Anterior cingulate cortex (tissue), 58 donors: ENCODE measurements at regions not wholly inside any gene's neighbourhood (a gene's known extent, or its start where the extent isn't known, plus 50 kb on each side); places are given as distances from the start of the nearest gene placed in this dataset.

Source experiments
- DNase-seq, 58 donors: peaks; one replicate each; lab custom pipeline; 2025; lab: John Stamatoyannopoulos, UW

GRCh38 chr3:106018102-106018501 lies 149.3 kb upstream of the CBLB start:
- no peak for DNase-seq

GRCh38 chr3:106018929-106019550 lies 150.2 kb upstream of the CBLB start:
- no peak for DNase-seq

GRCh38 chr3:106022913-106023312 lies 154.1 kb upstream of the CBLB start:
- no peak for DNase-seq

DNA sequence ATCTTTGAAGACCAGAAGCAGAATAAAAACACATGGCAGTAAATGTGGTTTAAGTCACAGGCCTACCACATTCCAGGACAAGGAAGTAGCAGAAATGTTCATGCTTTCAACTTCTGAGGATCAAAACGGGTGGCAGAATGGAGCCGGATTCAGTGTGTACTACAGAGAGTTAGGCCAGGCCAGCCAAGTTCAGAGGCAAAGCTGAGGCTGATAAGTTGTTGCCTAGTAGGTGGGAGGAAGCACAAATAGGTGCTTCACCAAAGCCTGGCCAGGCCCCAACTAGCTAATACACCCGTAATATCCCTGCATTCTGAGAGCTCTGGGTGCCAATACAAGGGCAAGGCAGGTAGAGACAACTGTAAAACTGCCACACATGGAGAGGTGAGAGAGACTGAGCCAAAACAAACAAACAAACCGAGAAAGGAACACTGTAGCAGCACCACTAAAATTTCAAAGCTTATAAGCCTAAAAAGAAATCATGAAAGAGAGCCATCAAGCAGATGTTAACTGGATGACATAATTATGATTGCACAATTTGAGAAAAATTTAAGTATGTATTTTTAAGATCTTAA lies 156.4 kb upstream of the CBLB start:
- DNase-seq, result no peak

DNA sequence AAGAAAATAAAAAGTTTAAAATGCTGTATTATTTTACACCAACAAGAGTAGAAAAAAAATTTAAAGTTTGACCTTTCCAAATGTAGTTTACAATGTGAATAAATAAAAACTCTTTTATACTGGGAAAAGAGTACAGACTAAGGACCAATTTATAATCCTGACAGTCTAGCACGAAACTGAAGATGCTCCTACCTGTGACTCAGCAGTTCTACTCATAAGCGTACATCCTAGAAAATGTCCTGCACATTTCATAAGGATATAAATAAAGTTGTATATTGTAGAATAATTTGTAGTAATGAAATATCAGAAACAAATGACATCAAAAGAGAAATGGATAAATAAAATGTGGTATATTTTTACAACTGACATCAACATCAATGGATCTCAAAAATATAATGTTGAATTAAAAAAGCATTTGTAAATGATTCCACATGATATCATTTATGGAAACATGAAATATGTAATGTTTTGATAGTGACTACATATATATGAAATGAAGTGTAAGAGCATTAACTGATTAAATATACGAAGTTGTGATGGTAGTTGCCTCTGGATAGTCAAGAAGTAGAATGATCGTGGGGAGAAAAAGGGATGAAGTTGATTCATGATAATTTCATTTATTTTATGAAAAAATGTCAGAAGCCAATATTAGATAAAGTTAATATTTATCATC lies 161.3 kb upstream of the CBLB start:
- DNase-seq, result no peak

DNA sequence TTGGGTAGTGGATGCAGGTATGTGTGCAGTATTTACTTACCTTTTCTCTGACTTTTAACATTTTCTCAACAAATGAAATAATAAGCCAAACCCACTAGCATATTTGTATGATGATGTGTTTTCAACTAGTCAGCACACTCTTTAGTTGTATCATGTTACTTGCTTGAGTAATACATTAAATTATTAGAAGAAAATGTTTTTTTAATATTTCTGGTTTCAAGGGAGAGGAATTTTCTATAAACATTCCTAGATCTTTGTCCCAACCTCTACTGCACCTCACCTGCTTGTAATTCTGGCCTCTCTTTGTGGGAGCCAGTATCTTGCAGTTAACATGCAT lies 161.8 kb upstream of the CBLB start:
- DNase-seq, result no peak

- no peak for DNase-seq
These were observed 163.7 kb upstream of the CBLB start for GRCh38 chr3:106032479-106032878.

DNA sequence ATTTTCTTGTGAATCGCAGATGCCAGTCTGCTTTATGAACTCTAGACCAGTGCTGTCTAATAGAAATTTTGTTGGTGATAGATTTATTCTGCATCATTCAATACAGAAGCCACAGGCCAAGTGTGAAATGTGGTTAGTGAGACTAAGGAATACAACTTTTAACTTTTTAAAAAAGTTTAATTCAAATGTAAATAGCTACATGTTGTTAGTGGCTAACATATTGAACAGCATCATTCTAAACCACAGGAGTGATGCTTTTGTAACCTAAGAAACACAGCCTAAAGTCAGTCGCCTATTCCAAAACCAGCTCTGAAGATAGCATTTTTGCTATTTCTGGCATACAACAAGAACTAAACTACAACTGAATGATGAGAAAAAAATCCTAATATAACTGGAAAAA lies 164.8 kb upstream of the CBLB start:
- DNase-seq, result no peak

DNA sequence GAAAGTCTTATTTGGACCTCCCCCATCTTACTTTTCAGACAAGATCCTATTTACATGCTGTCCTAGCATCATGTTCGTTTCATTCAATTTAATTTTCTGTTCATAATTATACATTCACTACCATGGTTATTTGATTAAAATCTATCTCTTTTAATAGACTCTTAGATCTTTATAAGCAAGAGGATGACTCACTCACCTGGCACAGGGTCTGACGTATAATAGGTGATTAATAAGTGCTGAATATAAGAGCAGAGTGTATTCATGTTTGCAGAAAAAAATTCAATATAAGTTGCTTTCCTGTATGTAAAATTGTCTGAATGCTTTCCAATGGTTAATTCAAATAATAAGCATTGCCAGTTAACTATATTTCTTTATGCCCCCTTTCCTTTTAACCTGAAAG lies 165.5 kb upstream of the CBLB start:
- no peak for DNase-seq

GRCh38 chr3:106035619-106036018 lies 166.8 kb upstream of the CBLB start:
- DNase-seq, result no peak

GRCh38 chr3:106036696-106037095 lies 167.9 kb upstream of the CBLB start:
- no peak for DNase-seq

DNA sequence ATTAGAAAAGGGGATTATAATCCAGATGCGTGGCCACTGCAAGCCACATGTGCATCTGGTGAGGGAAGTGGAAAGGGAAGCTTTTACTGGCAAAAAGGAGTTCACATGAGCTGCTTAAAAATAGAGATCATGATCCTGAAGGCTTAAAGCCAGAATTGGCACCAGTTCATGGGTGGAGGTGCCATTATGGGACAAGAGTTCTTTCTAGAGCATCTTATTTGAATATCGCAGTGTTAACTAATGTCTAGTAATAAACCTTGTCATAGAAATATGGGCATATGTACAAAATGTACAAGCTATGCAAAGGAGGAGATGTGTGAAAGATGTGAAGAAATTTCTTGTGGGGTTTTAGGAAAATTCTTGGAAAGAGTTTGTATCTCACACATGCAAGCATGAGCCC lies 178.4 kb upstream of the CBLB start:
- no peak for DNase-seq

- DNase-seq, result no peak
These were observed 180.2 kb upstream of the CBLB start for GRCh38 chr3:106048946-106049481.

GRCh38 chr3:106049821-106050220 lies 181.0 kb upstream of the CBLB start:
- DNase-seq, result no peak

GRCh38 chr3:106056931-106057330 lies 188.1 kb upstream of the CBLB start:
- DNase-seq, result no peak

DNA sequence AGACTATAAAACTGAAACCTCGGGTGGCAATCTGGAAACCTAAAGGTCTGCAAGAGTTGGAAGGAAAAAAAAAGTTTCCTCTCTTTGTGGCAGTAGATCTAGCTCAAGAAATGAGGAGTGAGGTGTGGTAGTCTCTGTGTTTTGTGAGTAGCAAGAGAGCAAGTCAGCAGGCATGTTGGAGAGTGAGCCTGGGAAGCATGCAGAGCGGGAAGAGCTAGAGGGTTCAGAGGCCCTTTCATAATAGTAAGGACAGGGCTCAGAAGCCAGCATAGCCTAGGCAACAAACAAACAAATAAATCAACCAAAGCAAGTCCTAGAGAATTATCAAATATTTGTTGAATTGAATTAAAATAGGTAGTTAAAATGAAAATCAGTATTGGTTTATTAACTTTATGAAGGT lies 189.7 kb upstream of the CBLB start:
- DNase-seq, result no peak

DNA sequence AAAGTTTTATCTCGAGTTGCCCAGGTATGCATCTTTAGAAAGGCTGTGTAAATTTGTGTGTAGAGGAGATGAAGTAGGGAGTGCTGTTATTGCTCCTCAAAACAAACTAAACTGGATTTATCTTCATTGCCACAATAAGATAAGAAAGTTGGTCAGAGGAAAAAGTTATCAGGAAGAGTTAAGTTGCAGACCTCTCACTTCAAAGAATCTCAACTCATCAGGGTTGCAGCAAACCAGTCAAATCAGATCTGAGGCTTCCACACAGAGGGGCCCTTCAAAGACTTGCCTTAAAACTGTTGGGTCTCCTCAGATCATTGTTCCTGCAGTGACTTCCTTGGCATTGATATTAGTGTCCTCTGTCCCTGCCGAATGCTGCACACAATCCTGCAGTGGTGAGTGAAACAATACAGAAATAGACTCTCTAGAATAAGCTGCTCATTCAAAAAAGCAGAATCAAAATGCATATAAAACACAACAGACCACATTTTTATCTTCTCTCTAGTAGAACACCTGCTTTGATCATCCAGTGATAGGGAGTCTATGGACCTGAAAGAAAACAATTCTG lies 191.2 kb upstream of the CBLB start:
- no peak for DNase-seq

DNA sequence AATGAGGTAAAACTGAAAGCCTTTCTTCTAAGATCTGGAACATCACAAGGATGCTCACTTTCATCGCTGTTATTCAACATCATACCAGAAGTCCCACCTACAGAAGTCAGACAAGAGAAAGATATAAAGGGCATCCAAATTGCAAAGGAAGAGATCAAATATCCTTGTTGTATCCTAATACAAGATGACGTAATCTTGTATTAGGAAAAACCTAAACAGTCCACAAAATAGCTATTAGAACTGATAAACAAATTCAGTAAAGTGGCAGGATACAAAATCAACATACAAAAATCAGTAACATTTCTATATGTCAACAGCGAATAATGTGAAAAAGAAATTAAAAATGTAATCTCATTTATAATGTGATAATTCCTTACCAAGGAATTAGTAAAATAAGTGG lies 195.1 kb upstream of the CBLB start:
- DNase-seq, result no peak

DNA sequence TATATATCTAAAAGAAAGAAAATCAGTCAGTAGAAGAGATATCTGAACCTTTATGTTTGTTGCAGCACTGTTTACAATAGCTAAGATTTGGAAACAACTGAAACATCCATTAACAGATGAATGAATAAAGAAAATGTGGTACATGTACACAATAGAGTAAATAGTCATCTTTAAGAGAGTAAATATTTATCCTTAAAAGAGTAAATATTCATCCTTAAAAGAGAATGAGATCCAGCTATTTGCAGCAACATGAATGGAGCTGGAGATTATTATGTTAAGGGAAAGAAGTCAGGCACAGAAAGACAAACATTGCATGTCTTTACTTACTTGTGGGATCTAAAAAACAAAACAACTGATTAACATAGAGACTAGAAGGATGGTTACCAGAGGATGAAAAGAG lies 197.0 kb upstream of the CBLB start:
- no peak for DNase-seq

DNA sequence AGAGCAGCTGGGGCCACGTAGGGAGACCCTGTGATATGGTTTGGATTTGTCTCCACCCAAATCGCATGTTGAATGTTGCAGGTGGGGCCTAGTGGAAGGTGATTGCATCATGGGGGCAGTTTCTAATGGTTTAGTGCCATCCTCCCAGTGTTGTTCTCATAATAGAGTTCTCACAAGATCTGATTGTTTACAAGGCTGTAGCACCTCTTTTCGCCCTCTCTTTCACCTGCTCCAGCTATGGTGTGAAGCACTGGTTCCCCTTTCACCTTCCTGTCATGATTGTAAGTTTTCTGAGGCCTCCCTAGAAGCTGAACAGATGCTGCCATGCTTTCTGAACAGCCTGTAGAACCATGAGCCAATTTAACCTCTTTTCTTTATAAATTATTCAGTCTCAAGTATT lies 198.9 kb upstream of the CBLB start:
- DNase-seq, result no peak

GRCh38 chr3:106068381-106068780 lies 199.6 kb upstream of the CBLB start:
- no peak for DNase-seq

- no peak for DNase-seq
These were observed 200.0 kb upstream of the CBLB start for GRCh38 chr3:106068795-106069194.
